Gastrocnemius medialis (tissue), 4 donors: ENCODE measurements at regions not wholly inside any gene's neighbourhood (a gene's known extent, or its start where the extent isn't known, plus 50 kb on each side); places are given as distances from the start of the nearest gene placed in this dataset.

Experiments used
- POLR2A ChIP-seq, 2 donors: fragments of 450-650 bp; IDR thresholded peaks; one replicate each; pipeline ENCODE4 v1.6.1; 2017; ENCODE audit warnings: antibody characterized with exemption in 2 of 2, mild to moderate bottlenecking in 2 of 2, moderate library complexity in 2 of 2
- TF ChIP-seq, protein P1 (sequence below), 5 experiments: fragments of 450-650 bp in 3 of 5; fragments of 200-600 bp in 2 of 5; sonication (generic) in 2 of 5; IDR thresholded peaks in 4 of 5; conservative IDR thresholded peaks in 1 of 5; 1 replicate in 4 of 5; 2 replicates in 1 of 5; pipeline ENCODE4 v1.5.1; 2016 to 2019; ENCODE audit warnings: antibody characterized with exemption in 5 of 5, mild to moderate bottlenecking in 3 of 5, moderate library complexity in 3 of 5

DNA sequence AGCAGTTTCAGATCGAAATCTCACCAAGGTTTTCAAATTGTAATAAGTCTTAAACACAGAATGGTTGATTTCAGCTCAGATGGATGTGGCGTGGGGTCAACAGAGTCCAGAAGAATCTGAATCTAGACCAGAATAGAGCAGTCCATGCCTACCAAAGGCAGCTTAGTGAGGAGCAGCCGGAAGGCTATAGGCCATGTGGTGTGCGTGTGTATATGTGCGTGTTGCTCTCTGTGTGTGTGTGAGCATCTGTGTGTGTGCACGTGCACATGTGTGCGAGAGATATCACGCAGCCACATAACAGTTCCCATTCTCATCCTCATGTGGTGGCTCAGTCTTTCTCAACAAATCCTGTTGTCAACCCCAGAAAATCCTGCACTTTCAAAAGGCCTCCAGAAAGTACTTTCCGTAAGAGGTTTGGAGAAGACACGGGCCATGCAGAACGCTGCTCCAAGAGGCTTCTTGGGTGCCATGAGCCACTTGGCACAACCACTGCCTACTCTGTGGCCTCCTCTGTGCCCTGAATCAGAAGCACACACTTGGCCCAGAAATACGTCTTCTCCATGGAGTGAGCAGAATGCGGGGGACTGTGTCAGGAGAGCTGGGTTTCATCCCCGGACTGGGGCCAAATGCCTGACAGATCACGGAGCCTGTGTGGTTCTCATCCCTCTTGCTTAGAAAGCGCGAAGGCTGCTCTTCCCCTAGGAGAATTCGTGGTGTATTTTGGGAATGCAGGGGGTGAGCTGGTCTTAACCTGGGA lies 67.3 kb downstream of the ACKR3 start:
- TF ChIP-seq, protein P1, sequence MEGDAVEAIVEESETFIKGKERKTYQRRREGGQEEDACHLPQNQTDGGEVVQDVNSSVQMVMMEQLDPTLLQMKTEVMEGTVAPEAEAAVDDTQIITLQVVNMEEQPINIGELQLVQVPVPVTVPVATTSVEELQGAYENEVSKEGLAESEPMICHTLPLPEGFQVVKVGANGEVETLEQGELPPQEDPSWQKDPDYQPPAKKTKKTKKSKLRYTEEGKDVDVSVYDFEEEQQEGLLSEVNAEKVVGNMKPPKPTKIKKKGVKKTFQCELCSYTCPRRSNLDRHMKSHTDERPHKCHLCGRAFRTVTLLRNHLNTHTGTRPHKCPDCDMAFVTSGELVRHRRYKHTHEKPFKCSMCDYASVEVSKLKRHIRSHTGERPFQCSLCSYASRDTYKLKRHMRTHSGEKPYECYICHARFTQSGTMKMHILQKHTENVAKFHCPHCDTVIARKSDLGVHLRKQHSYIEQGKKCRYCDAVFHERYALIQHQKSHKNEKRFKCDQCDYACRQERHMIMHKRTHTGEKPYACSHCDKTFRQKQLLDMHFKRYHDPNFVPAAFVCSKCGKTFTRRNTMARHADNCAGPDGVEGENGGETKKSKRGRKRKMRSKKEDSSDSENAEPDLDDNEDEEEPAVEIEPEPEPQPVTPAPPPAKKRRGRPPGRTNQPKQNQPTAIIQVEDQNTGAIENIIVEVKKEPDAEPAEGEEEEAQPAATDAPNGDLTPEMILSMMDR (IDR thresholded peaks at IDR 0.05 in 4 of 5, conservative IDR thresholded peaks at IDR 0.05 in 1 of 5) = no peak
- no peak for TF ChIP-seq POLR2A (IDR thresholded peaks at IDR 0.05)
